Dermis microvascular lymphatic vessel endothelial cell (primary cell): ENCODE measurements at regions not wholly inside any gene's neighbourhood (a gene's known extent, or its start where the extent isn't known, plus 50 kb on each side); places are given as distances from the start of the nearest gene placed in this dataset.

Experiments
- DNase-seq, 2 donors: peaks; one replicate each; pipeline versions ENCODE4 v3.0.0 to v3.0.0-alpha.2; 2010; ENCODE audit warnings: low read depth in 2 of 2

DNA sequence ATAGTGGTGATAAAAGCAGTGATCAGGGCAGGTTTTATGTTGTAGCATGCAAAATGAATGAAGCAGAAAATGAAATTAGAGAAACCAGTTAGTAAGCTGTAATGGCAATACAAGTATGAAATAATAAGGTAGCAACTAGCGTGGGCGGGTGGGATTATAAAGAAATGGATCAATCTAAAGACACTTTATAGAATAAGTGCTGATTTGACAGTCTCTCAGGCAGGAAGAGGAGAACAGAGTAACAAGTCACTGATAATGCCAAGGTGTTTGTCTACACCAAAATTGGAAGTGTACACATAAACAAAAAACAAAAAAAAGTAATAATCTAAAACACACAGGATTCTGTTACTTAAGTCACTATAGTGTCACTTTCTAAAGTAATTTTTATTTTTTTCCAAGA lies 51.0 kb upstream of the PCBP1 start:
- DNase-seq = no peak

DNA sequence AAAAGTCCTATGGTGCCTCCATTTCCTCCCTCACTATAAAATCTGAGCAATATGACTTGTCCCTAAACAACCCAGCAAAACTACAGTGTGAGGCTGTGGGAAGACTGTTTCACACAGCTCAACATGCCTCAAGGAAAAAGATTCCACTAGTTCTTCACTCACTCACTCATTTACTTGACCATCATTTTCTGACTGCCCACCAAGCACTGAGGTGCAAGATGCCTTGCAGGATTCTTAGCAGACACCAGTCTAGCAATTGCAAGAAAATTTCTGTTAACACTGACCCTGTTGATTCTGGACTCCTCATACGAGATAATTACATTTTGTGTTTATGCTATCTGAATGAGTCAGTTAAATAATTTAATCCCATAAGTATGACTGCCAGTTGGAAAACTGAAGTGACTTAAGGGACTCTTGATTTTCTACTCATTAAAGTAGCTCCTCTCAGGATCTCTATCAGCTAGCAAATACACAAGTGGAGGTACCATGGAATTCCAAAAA lies 51.9 kb upstream of the PCBP1 start:
- no peak for DNase-seq

DNA sequence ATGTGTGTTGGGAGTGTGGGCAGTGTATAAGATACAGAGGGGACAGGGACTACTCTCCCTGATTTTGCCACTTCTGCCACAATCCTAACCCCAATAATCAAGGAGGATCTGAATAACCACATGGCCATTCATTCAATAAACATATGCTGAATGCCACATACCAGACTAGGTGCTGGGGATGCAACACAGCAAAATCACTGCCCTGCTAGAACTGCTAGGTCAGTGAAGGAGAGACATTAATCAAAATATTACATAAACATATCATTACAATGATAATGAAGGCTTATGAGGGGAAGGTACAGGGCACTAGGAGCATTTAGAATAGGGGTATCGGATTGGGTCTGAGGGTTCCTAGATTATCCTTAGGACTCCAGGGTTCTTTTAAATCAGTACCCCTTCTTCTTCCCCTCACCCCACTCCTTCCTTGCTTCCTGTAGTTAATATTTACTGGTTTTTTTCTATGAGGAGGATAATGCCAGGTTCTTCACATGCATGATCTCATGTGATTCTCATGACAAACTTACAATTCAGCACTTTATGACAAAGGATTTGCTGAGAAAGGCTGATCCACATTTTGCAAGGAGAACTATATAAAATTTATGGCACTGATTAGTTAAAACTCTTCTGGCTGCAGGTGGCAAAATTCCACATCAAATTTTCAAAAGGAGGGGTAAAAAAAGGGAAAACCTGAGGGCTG lies 56.4 kb upstream of the PCBP1 start:
- DNase-seq = no peak

DNA sequence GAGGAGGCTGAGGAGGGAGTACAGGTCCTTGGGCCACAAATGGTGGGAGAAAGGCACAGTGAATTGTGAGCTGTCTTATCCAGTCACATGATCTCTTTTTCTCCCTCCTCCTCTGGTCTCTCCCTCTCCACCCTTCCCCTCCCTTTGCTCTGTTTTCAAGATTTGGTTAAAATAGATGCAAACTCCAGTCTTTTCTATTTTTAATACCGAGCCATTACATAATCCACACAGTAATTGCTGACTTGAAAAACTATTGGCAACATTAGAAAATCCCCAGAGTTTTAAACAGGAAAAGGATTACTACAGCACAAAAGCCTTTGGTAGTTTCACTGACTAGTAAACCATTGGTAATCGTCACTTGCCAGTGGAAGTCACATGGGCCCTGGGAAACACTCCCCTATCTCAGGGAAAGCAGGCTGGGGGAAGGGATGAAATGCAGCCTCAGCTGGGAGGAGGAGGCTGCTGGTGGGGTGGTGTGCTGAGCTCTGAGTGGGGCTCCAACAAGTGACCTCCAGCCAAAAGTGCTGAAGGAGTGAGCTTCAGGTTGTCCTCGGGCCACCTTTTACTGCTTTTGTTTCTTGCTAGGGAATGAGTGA lies 57.4 kb upstream of the PCBP1 start:
- DNase-seq = peak; percentile 15 to 28

DNA sequence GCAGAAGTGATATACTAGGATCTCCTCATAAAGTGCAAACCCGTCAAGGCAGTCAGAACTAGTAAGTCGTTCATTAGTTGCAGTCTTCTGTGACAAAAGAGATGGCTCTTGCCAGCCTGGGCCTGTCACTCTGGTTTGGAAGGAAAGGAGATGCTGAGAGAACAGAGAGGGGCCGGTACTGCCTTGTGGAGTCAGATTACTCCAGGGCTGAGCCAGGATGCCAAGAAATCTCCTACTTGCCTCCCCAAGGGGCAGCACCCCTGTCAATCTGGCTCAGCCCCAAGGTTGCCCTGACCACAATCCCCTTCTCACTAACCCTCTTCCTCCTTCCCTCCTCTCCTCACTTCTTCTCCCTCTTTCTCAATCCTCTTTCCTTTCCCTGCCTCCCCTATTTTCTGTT lies 62.9 kb upstream of the ASPRV1 start:
- no peak for DNase-seq

DNA sequence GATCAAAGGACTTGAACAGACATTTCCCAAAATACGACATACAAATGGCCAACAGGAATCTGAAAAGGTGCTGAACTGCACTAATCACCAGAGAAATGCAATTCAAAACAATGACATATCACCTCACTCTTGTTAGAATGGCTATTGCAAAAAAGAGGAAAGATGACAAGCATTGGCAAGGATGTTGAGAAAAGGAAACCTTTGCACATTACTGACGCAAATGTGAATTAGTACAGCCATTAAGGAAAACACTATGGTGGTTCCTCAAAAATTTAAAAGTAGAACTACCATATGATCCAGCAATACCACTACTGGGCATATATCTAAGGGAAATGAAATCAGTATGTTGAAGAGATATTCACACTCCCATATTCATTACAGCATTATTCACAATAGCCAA lies 57.7 kb upstream of the ASPRV1 start:
- DNase-seq = no peak

DNA sequence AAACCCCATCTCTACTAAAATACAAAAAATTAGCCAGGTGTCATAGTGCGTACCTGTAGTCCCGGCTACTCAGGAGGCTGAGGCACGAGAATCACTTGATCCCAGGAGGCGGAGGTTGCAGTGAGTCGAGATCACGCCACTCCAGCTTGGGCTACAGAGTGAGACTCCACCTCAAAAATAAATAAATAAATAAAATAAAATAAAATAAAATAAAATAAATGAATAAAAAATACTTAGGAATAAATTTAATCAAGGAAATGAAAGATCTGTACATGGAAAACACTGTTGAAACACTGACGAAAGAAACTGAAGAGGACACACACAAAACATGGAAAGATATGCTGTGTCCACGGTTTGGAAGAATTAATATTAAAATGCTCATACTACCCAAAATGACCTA lies 56.5 kb upstream of the ASPRV1 start:
- no peak for DNase-seq

DNA sequence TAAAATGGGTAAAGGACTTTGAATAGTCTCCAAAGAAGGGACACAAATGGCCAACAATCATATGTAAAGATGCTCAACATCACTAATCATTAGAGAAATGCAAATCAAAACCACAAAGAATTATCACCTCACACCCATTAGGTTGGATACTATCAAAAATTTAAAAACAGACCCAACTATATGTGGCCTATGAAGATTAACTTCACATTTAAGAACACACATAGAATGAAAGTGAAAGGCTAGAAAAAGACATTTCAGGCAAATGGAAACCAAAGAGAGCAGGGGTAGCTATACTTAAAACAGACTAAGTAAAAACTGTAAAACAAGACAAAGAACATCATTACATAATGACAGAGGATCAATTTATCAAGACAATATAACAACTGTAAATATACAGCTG lies 53.5 kb upstream of the ASPRV1 start:
- no peak for DNase-seq

DNA sequence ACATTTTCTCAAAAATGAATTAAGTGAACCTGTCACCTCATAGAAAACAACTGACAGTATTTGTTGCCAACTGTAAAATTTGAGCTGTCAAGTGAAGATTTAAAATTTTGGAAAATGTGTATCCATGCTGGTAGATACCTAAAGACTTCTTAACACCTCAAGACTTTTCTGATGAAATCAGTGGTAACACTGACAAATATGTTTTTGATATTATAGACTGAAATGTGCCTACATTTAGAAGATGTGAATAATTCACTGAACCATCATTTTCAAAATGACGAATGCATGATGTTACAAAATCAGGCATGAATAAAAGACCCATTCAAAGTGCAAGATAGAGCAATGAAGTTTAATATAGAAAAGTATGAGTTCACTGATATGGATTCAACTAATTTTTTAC lies 51.5 kb upstream of the ASPRV1 start:
- no peak for DNase-seq

DNA sequence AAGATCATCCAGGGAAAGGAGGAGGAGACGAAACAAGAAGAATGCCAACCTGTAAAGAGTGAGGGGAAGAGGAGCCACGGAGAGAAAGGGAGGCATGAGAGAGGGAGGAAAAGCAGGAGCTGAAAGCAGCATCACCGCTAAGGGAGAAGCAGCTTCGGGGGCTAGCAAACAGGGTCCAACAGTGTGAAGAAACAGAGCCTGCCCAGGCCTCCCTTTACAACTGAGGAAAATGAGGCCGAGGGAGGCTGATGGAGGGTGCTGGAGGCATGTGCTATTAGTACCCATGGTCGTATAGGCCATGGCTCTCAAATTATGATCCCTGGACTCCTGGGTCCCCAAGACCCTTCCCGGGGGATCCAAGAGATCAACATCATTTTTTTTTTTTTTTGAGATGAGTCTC lies 50.4 kb upstream of the ASPRV1 start:
- DNase-seq = no peak

DNA sequence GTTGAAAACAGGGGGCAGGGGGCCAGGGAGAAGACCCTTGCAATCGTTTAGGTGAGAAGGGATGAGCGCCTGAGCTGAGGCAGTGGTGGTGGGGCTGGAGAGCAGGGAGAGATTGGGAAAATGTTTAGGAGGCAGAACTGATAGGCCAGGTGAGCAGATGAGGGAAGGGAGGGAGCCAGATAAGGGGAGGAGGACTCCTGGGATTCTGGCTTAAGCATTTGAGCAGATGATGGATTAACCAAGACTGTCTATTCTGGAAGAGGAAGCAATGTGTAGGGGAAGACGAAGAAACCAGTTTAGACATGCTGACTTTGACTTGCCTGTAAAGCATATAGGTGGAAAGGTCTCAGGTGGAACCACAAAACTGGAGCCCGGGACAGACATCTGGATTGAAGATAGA lies 49.9 kb upstream of the ASPRV1 start:
- DNase-seq = no peak
